Ovary (tissue), 3 donors: ENCODE measurements at regions not wholly inside any gene's neighbourhood (a gene's known extent, or its start where the extent isn't known, plus 50 kb on each side); places are given as distances from the start of the nearest gene placed in this dataset.

ENCODE experiments used
- EP300 ChIP-seq: sonication (generic); formaldehyde crosslinking; IDR thresholded peaks from one replicate; pipeline ENCODE4 v1.6.1; 2017; ENCODE audit warnings: antibody characterized with exemption
- TF ChIP-seq, protein P1 (sequence below), 3 donors: fragments of 450-650 bp in 2 of 3; fragments of 200-600 bp in 1 of 3; IDR thresholded peaks; one replicate each; pipeline versions ENCODE4 v1.5.1 to v1.8.0; 2016 to 2022; ENCODE audit warnings: antibody characterized with exemption in 3 of 3, mild to moderate bottlenecking in 1 of 3
- donor health status: DM: no; HTN: no; CAD: no.

DNA sequence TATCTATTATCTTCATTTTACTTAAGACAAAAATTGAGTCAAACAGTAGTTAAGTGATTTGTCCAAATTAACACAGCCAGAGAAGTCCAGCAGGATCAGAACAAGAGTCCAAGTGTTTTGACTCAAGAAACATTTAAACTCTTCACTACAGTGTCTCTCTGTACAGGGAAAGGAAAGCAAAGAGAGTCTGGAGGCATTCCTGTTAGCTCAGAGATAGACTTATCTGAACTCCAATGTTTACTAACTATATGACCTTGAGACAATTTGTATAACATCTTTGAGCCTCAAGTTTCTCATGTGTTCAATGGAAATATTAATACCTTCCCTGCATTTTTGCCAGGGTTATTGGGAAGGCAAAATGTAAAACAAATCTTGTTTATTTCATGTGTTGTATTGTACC, 849.1 kb downstream of the DIPK2A start:
- TF ChIP-seq, protein P1, sequence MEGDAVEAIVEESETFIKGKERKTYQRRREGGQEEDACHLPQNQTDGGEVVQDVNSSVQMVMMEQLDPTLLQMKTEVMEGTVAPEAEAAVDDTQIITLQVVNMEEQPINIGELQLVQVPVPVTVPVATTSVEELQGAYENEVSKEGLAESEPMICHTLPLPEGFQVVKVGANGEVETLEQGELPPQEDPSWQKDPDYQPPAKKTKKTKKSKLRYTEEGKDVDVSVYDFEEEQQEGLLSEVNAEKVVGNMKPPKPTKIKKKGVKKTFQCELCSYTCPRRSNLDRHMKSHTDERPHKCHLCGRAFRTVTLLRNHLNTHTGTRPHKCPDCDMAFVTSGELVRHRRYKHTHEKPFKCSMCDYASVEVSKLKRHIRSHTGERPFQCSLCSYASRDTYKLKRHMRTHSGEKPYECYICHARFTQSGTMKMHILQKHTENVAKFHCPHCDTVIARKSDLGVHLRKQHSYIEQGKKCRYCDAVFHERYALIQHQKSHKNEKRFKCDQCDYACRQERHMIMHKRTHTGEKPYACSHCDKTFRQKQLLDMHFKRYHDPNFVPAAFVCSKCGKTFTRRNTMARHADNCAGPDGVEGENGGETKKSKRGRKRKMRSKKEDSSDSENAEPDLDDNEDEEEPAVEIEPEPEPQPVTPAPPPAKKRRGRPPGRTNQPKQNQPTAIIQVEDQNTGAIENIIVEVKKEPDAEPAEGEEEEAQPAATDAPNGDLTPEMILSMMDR (IDR thresholded peaks at IDR 0.05): no peak
- TF ChIP-seq EP300: no peak
